GM12878 (cell line): ENCODE measurements at regions not wholly inside any gene's neighbourhood (a gene's known extent, or its start where the extent isn't known, plus 50 kb on each side); places are given as distances from the start of the nearest gene placed in this dataset.

Source experiments
- ATAC-seq: fragments of 200-7000 bp; cut with Tn5 transposase; 3 replicates; pipeline ENCODE4 v1.9.1; 2020; ENCODE audit warnings: mild to moderate bottlenecking, moderate library complexity
- BruUV-seq: library from RNA; stranded (reverse); fragments of 400-500 nt; replicated peaks from 2 replicates; lab custom pipeline; 2021; lab: Mats Ljungman, UMichigan
- CTCF ChIA-PET: fragments of 300-600 bp; sonication (Branson Sonifier 250); formaldehyde crosslinking; extraction: SDS; loops from one replicate; lab custom pipeline; 2021; ENCODE audit warnings: inconsistent platforms; lab: Yijun Ruan, JAX
- POLR2A ChIA-PET: fragments of 350-600 bp; formaldehyde crosslinking; extraction: SDS; loops from one replicate; lab custom pipeline; 2021; ENCODE audit warnings: inconsistent platforms; lab: Charles Lee
- RAD21 ChIA-PET: fragments of 300-600 bp; sonication (Branson Sonifier 250); formaldehyde crosslinking; loops from one replicate; lab custom pipeline; 2023; ENCODE audit warnings: antibody characterized with exemption; ENCODE audit not compliant: unreplicated experiment; lab: Charles Lee
- SMC1A ChIA-PET: fragments of 300-600 bp; sonication (Branson Sonifier 250); formaldehyde crosslinking; loops from one replicate; lab custom pipeline; 2023; ENCODE audit not compliant: unreplicated experiment, uncharacterized antibody; lab: Charles Lee
- DNase-seq: peaks from one replicate; pipeline ENCODE4 v3.0.0-alpha.2; 2011; ENCODE audit warnings: low read depth, low spot score
- FAIRE-seq: peaks from 3 replicates; lab custom pipeline; 2011; peaks lifted over from hg19 to GRCh38; lab: Jason Lieb, UNC
- H2AFZ ChIP-seq: 2 replicates; pipeline ENCODE4 v1.6.0; 2011; ENCODE audit warnings: low read depth, low read length, control low read depth; ENCODE audit not compliant: control insufficient read depth
- H3K27ac ChIP-seq: 2 replicates; pipeline ENCODE4 v1.5.1; 2011; ENCODE audit warnings: control low read depth; ENCODE audit not compliant: control insufficient read depth, insufficient read depth
- H3K27me3 ChIP-seq, 2 experiments: replicated peaks in 1 of 2; 2 replicates each; pipeline versions ENCODE4 v1.6.0 to v1.6.1; 2011; ENCODE audit warnings: low read length in 1 of 2; ENCODE audit not compliant: control insufficient read depth in 2 of 2, insufficient read depth in 2 of 2
- H3K36me3 ChIP-seq, 2 experiments: 2 replicates each; pipeline ENCODE4 v1.5.1; 2011; ENCODE audit warnings: low read length in 1 of 2; ENCODE audit not compliant: control insufficient read depth in 2 of 2, insufficient read depth in 2 of 2
- H3K4me1 ChIP-seq: 2 replicates; pipeline ENCODE4 v1.6.1; 2011; ENCODE audit warnings: mild to moderate bottlenecking, low read length, moderate library complexity, mixed read lengths; ENCODE audit not compliant: control insufficient read depth, insufficient read depth
- H3K4me2 ChIP-seq: 2 replicates; pipeline ENCODE4 v1.6.0; 2011; ENCODE audit warnings: control low read depth; ENCODE audit not compliant: control insufficient read depth, insufficient read depth
- H3K4me3 ChIP-seq: fragments of 200-600 bp; sonication (generic); 2 replicates; pipeline ENCODE4 v1.5.1; 2016
- H3K79me2 ChIP-seq: 2 replicates; pipeline ENCODE4 v1.6.0; 2011; ENCODE audit warnings: low read length; ENCODE audit not compliant: control insufficient read depth, insufficient read depth
- H3K9ac ChIP-seq: 2 replicates; pipeline ENCODE4 v1.8.0; 2011; ENCODE audit warnings: low read length, control low read depth, mixed read lengths; ENCODE audit not compliant: control insufficient read depth, insufficient read depth
- H3K9me3 ChIP-seq: replicated peaks from 3 replicates; pipeline ENCODE4 v1.5.1; 2011; ENCODE audit warnings: mild to moderate bottlenecking, low read length; ENCODE audit not compliant: control insufficient read depth, insufficient read depth
- H4K20me1 ChIP-seq: 2 replicates; pipeline ENCODE4 v1.6.0; 2011; ENCODE audit not compliant: control insufficient read depth, insufficient read depth
- ATF7 ChIP-seq: fragments of 450-650 bp; IDR thresholded peaks from 2 replicates; pipeline ENCODE4 v1.6.1; 2016; ENCODE audit warnings: low read depth, mild to moderate bottlenecking
- FOXK2 ChIP-seq: fragments of 450-650 bp; IDR thresholded peaks from 2 replicates; pipeline ENCODE4 v1.6.1; 2017; ENCODE audit warnings: mild to moderate bottlenecking, moderate library complexity
- GATAD2B ChIP-seq: fragments of 450-650 bp; conservative IDR thresholded peaks from 2 replicates; pipeline ENCODE4 v1.6.1; 2017; ENCODE audit warnings: low read depth, mild to moderate bottlenecking, moderate library complexity
- IRF4 ChIP-seq: IDR thresholded peaks from 2 replicates; pipeline ENCODE4 v1.6.1; 2011; ENCODE audit warnings: low read depth, low read length
- MTA3 ChIP-seq: IDR thresholded peaks from 2 replicates; pipeline ENCODE4 v1.6.1; 2012; ENCODE audit warnings: low read length, inconsistent platforms, borderline replicate concordance
- MYC ChIP-seq: IDR thresholded peaks from 2 replicates; pipeline ENCODE4 v1.6.1; 2011; ENCODE audit warnings: mild to moderate bottlenecking, low read length, moderate library complexity, inconsistent platforms; ENCODE audit not compliant: insufficient read depth, insufficient replicate concordance, insufficient read length, severe bottlenecking
- NFYB ChIP-seq: IDR thresholded peaks from 2 replicates; pipeline ENCODE4 v1.6.1; 2011; ENCODE audit warnings: low read depth, mild to moderate bottlenecking, low read length, improper control_type of control experiment, moderate library complexity; ENCODE audit not compliant: insufficient read depth
- POLR2AphosphoS2 ChIP-seq: IDR thresholded peaks from 2 replicates; pipeline ENCODE4 v1.6.1; 2011; ENCODE audit warnings: low read depth, mild to moderate bottlenecking, low read length, improper control_type of control experiment, moderate library complexity
- POLR2AphosphoS5 ChIP-seq: IDR thresholded peaks from 2 replicates; pipeline ENCODE4 v1.6.1; 2011; ENCODE audit warnings: mild to moderate bottlenecking, low read length, inconsistent platforms
- RBBP5 ChIP-seq: fragments of 200-600 bp; sonication (generic); conservative IDR thresholded peaks from 2 replicates; pipeline ENCODE4 v1.6.1; 2016
- SMAD1 ChIP-seq: fragments of 450-650 bp; IDR thresholded peaks from 2 replicates; pipeline ENCODE4 v1.6.1; 2018; ENCODE audit warnings: mild to moderate bottlenecking, low read depth; ENCODE audit not compliant: partially characterized antibody
- ZNF384 ChIP-seq: IDR thresholded peaks from 2 replicates; pipeline ENCODE4 v1.6.1; 2012; ENCODE audit warnings: low read depth, mild to moderate bottlenecking, low read length, improper control_type of control experiment, borderline replicate concordance
- ZSCAN29 ChIP-seq: fragments of 450-650 bp; IDR thresholded peaks from 2 replicates; pipeline ENCODE4 v1.6.1; 2017; ENCODE audit warnings: mild to moderate bottlenecking, moderate library complexity
- WGBS: methylation state at CpG from one replicate; pipeline ENCODE4 v1.1.6; 2016; ENCODE audit warnings: low lambda C conversion rate; ENCODE audit not compliant: insufficient replicate concordance, insufficient coverage; ENCODE audit errors: missing lambda C conversion rate; 5-methylcytosine and 5-hydroxymethylcytosine counted together
- in situ Hi-C: fragments of 300-500 bp; cut with MboI; formaldehyde crosslinking; loops from 9 replicates; pipeline ENCODE4 v1.14.3; 2018; ENCODE audit warnings: mixed read lengths
- intact Hi-C: fragments of 100-400 bp; cut with micrococcal nuclease; formaldehyde crosslinking; loops from one replicate; pipeline ENCODE4 v1.14.2; 2022; ENCODE audit not compliant: unreplicated experiment
- TF ChIP-seq, protein P1 (sequence below): fragments of 450-650 bp; formaldehyde crosslinking; IDR thresholded peaks from 2 replicates; pipeline ENCODE4 v1.4.0; 2022; ENCODE audit warnings: mild to moderate bottlenecking, moderate library complexity
- TF ChIP-seq, protein P2 (sequence below): fragments of 450-650 bp; IDR thresholded peaks from 2 replicates; pipeline ENCODE4 v1.6.1; 2018; ENCODE audit warnings: borderline replicate concordance, mild to moderate bottlenecking; ENCODE audit not compliant: partially characterized antibody
- TF ChIP-seq, protein P3 (sequence below): IDR thresholded peaks from 2 replicates; pipeline ENCODE4 v1.6.1; 2011; ENCODE audit warnings: borderline replicate concordance, low read depth, mild to moderate bottlenecking, moderate library complexity, low read length; ENCODE audit not compliant: insufficient read depth, poor library complexity, severe bottlenecking
- TF ChIP-seq, protein P4 (sequence below): fragments of 450-650 bp; IDR thresholded peaks from 2 replicates; pipeline ENCODE4 v1.6.1; 2017; ENCODE audit warnings: low read depth, mild to moderate bottlenecking, moderate library complexity

DNA sequence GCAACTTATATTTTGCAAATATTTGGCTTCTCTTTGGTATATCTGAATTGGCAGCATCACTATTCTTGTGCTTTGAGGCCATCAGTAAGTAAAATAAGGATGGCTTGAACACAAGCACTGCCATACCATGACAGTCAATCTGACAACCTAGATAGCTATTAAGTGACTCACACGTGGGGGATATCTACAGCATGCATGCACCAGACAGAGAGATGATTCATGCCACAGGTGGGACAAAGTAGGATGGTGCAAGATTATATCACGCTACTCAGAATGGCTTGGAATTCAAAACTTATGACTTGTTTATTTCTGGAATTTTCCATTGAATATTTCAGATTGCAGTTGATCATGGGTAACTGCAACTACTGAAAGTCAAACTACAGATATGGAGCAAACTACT, 675.6 kb upstream of the MDGA2 start:
- RAD21 ChIA-PET = no interaction called here

More for the DNA sequence above, 675.6 kb upstream of the MDGA2 start:
- in situ Hi-C loops = no loop called here
- FAIRE-seq (no peak), DNase-seq (no peak), ATAC-seq (no peak)
- no peaks in the 10 kb centered on the region for H3K79me2 ChIP-seq
- no TSS peak for BruUV-seq
- H3K36me3 ChIP-seq = no peaks in the 10 kb centered on the region
- H3K27me3 ChIP-seq = no peaks in the 10 kb centered on the region
- no peak overlapping the region for H3K27ac ChIP-seq
- H2AFZ ChIP-seq = no peak overlapping the region
- SMC1A ChIA-PET = no interaction called here
- 50% methylated on average over 2 of the region's 2 CpGs for WGBS
- no peaks in the 10 kb centered on the region for H3K4me1 ChIP-seq
- no peak overlapping the region for H3K4me3 ChIP-seq
- CTCF ChIA-PET = interaction anchor here (1.0 kb wide), 1 partner anchor 9 kb away, joined by 3 read pairs; no protein-coding TSS in a partner anchor
- TF ChIP-seq ATF7 = no peak
- TF ChIP-seq, protein P1, sequence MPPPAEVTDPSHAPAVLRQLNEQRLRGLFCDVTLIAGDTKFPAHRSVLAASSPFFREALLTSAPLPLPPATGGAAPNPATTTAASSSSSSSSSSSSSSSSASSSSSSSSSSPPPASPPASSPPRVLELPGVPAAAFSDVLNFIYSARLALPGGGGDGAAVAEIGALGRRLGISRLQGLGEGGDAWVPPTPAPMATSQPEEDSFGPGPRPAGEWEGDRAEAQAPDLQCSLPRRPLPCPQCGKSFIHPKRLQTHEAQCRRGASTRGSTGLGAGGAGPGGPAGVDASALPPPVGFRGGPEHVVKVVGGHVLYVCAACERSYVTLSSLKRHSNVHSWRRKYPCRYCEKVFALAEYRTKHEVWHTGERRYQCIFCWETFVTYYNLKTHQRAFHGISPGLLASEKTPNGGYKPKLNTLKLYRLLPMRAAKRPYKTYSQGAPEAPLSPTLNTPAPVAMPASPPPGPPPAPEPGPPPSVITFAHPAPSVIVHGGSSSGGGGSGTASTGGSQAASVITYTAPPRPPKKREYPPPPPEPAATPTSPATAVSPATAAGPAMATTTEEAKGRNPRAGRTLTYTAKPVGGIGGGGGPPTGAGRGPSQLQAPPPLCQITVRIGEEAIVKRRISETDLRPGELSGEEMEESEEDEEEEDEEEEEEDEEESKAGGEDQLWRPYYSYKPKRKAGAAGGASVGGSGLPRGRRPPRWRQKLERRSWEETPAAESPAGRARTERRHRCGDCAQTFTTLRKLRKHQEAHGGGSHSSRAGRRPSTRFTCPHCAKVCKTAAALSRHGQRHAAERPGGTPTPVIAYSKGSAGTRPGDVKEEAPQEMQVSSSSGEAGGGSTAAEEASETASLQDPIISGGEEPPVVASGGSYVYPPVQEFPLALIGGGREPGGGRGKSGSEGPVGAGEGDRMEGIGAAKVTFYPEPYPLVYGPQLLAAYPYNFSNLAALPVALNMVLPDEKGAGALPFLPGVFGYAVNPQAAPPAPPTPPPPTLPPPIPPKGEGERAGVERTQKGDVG (CRISPR knock-in tag) = no peak
- TF ChIP-seq ZSCAN29 = no peak
- TF ChIP-seq IRF4 = no peak
- TF ChIP-seq FOXK2 = no peak
- TF ChIP-seq SMAD1 = no peak
- TF ChIP-seq, protein P2, sequence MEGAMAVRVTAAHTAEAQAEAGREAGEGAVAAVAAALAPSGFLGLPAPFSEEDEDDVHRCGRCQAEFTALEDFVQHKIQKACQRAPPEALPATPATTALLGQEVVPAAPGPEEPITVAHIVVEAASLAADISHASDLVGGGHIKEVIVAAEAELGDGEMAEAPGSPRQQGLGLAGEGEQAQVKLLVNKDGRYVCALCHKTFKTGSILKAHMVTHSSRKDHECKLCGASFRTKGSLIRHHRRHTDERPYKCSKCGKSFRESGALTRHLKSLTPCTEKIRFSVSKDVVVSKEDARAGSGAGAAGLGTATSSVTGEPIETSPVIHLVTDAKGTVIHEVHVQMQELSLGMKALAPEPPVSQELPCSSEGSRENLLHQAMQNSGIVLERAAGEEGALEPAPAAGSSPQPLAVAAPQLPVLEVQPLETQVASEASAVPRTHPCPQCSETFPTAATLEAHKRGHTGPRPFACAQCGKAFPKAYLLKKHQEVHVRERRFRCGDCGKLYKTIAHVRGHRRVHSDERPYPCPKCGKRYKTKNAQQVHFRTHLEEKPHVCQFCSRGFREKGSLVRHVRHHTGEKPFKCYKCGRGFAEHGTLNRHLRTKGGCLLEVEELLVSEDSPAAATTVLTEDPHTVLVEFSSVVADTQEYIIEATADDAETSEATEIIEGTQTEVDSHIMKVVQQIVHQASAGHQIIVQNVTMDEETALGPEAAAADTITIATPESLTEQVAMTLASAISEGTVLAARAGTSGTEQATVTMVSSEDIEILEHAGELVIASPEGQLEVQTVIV = no peak
- TF ChIP-seq MTA3 = no peak
- TF ChIP-seq, protein P3, sequence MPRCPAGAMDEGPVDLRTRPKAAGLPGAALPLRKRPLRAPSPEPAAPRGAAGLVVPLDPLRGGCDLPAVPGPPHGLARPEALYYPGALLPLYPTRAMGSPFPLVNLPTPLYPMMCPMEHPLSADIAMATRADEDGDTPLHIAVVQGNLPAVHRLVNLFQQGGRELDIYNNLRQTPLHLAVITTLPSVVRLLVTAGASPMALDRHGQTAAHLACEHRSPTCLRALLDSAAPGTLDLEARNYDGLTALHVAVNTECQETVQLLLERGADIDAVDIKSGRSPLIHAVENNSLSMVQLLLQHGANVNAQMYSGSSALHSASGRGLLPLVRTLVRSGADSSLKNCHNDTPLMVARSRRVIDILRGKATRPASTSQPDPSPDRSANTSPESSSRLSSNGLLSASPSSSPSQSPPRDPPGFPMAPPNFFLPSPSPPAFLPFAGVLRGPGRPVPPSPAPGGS = no peak
- TF ChIP-seq, protein P4, sequence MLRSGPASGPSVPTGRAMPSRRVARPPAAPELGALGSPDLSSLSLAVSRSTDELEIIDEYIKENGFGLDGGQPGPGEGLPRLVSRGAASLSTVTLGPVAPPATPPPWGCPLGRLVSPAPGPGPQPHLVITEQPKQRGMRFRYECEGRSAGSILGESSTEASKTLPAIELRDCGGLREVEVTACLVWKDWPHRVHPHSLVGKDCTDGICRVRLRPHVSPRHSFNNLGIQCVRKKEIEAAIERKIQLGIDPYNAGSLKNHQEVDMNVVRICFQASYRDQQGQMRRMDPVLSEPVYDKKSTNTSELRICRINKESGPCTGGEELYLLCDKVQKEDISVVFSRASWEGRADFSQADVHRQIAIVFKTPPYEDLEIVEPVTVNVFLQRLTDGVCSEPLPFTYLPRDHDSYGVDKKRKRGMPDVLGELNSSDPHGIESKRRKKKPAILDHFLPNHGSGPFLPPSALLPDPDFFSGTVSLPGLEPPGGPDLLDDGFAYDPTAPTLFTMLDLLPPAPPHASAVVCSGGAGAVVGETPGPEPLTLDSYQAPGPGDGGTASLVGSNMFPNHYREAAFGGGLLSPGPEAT = no peak
- TF ChIP-seq MYC = no peak
- no peak for TF ChIP-seq POLR2AphosphoS5
- TF ChIP-seq GATAD2B = no peak
- TF ChIP-seq ZNF384 = no peak
- TF ChIP-seq RBBP5 = no peak
- no peak for TF ChIP-seq POLR2AphosphoS2
- no peak for TF ChIP-seq NFYB
- POLR2A ChIA-PET = no interaction called here
- H3K9me3 ChIP-seq = no peaks in the 10 kb centered on the region
- H3K9ac ChIP-seq = no peak overlapping the region
- H4K20me1 ChIP-seq = no peaks in the 10 kb centered on the region
- intact Hi-C loops = no loop called here
- H3K4me2 ChIP-seq = no peak overlapping the region
